NCI-H748 (cell line): ENCODE measurements at regions not wholly inside any gene's neighbourhood (a gene's known extent, or its start where the extent isn't known, plus 50 kb on each side); places are given as distances from the start of the nearest gene placed in this dataset.
"Not testable (repeated sequence)": the region's sequence is repeated elsewhere in the genome, so short reads cannot be mapped to it uniquely, and the experiment has no call there.

Experiments used
- DNase-seq: peaks from one replicate; lab custom pipeline; 2025; ENCODE audit not compliant: unreplicated experiment; lab: John Stamatoyannopoulos, UW

GRCh38 chr6:151671195-151671594 lies 136.3 kb upstream of the ESR1 start:
- no peak for DNase-seq

- no peak for DNase-seq
Observed at GRCh38 chr6:151674578-151674977, 132.9 kb upstream of the ESR1 start.

- peak; percentile 47 for DNase-seq
Observed at GRCh38 chr6:151675746-151676459, 131.6 kb upstream of the ESR1 start.

GRCh38 chr6:151676460-151676945 lies 131.0 kb upstream of the ESR1 start:
- no peak for DNase-seq

GRCh38 chr6:151677404-151677803 lies 130.1 kb upstream of the ESR1 start:
- no peak for DNase-seq

GRCh38 chr6:151679081-151679480 lies 128.4 kb upstream of the ESR1 start:
- no peak for DNase-seq

- DNase-seq, result no peak
Observed at GRCh38 chr6:151679941-151680340, 127.5 kb upstream of the ESR1 start.

GRCh38 chr6:151680846-151681432 lies 126.5 kb upstream of the ESR1 start:
- DNase-seq, result no peak

GRCh38 chr6:151681433-151682059 lies 125.9 kb upstream of the ESR1 start:
- DNase-seq, result no peak

- DNase-seq, result no peak
Observed at GRCh38 chr6:151682251-151682650, 125.2 kb upstream of the ESR1 start.

- no peak for DNase-seq
Observed at GRCh38 chr6:151682922-151683321, 124.6 kb upstream of the ESR1 start.

- no peak for DNase-seq
Observed at GRCh38 chr6:151683381-151683780, 124.1 kb upstream of the ESR1 start.

- DNase-seq, result no peak
Observed at GRCh38 chr6:151689499-151690201, 117.8 kb upstream of the ESR1 start.

GRCh38 chr6:151690303-151690702 lies 117.2 kb upstream of the ESR1 start:
- DNase-seq, result no peak

GRCh38 chr6:151690768-151691562 lies 116.5 kb upstream of the ESR1 start:
- DNase-seq, result no peak

GRCh38 chr6:151692216-151692615 lies 115.3 kb upstream of the ESR1 start:
- no peak for DNase-seq

- no peak for DNase-seq
Observed at GRCh38 chr6:151693366-151693765, 114.1 kb upstream of the ESR1 start.

GRCh38 chr6:151695156-151695555 lies 112.3 kb upstream of the ESR1 start:
- no peak for DNase-seq

- not testable (repeated sequence) for DNase-seq
Observed at GRCh38 chr6:151696302-151696701, 111.2 kb upstream of the ESR1 start.

GRCh38 chr6:151698931-151699700 lies 108.4 kb upstream of the ESR1 start:
- DNase-seq, result no peak
